HG02588 (cell line): ENCODE measurements at regions not wholly inside any gene's neighbourhood (a gene's known extent, or its start where the extent isn't known, plus 50 kb on each side); places are given as distances from the start of the nearest gene placed in this dataset.
"Not testable (repeated sequence)": the region's sequence is repeated elsewhere in the genome, so short reads cannot be mapped to it uniquely, and the experiment has no call there.

Experiments
- ATAC-seq: cut with Tn5 transposase; IDR thresholded peaks from one replicate; pipeline ENCODE4 v1.9.1; 2021; ENCODE audit warnings: mild to moderate bottlenecking, moderate library complexity; ENCODE audit not compliant: unreplicated experiment

DNA sequence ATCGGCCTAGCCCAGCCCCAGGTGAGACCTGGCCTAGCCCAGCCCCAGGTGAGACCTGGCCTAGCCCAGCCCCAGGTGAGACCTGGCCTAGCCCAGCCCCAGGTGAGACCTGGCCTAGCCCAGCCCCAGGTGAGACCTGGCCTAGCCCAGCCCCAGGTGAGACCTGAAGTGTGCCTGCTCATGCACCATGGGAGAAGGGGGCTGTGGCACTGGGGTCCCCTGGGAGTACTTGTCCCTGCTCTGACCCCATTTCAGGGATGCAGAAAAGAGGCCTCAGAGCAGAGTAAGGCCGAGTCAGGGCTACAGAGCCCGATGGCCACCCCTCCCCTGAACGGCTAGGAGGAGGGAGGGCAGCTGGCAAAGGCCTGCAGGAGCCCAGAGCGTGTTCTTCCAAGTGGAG lies 129.6 kb downstream of the CRYBB2 start:
- ATAC-seq = not testable (repeated sequence)

DNA sequence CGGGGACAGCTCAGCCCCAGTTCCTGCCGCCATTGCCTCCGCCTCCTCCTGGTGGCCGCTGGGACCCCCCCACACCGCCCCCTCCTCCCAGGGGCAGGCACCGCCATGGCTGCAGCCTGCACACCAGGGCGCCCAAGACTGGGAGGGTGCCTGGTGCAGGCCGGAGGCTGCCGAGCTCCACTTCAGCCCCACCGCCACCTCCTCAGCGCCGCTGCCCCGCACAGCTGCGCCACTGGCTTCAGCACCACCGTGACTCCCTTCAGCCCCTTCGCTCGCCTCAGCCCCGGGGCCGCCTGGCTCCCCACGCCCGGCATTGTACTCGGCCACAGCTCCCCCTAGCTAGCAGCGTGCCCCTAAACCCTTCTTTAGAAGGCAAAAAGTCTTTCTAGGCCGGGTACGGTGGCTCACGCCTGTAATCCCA lies 131.1 kb downstream of the CRYBB2 start:
- ATAC-seq = no peak

- no peak for ATAC-seq
Measured at GRCh38 chr22:25351631-25352293, 132.3 kb downstream of the CRYBB2 start.

- ATAC-seq = no peak
Measured at GRCh38 chr22:25352294-25352680, 132.8 kb downstream of the CRYBB2 start.

DNA sequence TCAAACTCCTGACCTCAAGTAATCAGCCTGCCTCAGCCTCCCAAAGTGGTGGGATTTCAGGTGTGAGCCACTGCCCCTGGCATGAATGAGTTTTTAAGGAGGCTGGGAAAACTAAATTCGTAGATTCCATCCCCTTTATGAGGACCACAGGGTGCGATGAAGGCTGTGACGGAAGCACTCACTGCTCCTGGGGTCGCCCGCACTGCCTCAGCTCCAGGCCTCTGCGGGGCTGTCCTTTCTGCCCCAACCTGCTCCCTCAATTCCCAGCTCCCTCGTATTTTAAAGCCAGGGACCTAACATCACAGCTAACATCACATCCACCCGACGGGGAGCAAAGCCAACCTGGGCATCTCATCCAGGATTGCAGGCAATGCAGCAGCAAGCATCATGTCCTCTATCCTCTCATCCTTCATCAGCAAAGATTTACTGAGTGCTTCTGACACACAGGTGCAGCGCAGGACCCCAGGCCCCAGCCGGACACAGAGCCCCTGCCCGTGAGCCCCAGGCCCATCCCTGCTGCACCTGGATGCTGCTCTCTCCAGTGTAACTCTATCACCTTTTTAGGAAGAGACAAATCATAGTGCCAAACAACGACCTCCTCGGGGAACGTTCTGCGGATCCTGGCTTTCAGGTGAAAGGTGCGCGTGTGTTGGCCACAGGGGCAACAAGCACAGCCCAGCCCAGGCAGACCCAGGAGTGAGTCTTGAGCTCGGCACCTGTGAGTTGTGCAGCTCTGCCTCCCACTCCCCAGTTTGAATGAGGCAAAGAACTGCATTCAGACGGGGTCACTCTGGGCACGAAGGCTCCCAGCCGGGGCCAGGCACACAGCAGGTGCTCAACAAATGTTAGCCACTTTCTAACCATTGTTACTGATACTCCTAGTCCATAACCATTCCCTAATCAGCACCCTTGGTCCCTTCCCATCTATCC lies 134.3 kb downstream of the CRYBB2 start:
- no peak for ATAC-seq

GRCh38 chr22:25354456-25354855 lies 135.0 kb downstream of the CRYBB2 start:
- ATAC-seq = no peak

- ATAC-seq = no peak
Measured at GRCh38 chr22:25357132-25357455, 137.7 kb downstream of the CRYBB2 start.

GRCh38 chr22:25357606-25358420 lies 138.4 kb downstream of the CRYBB2 start:
- ATAC-seq = no peak

DNA sequence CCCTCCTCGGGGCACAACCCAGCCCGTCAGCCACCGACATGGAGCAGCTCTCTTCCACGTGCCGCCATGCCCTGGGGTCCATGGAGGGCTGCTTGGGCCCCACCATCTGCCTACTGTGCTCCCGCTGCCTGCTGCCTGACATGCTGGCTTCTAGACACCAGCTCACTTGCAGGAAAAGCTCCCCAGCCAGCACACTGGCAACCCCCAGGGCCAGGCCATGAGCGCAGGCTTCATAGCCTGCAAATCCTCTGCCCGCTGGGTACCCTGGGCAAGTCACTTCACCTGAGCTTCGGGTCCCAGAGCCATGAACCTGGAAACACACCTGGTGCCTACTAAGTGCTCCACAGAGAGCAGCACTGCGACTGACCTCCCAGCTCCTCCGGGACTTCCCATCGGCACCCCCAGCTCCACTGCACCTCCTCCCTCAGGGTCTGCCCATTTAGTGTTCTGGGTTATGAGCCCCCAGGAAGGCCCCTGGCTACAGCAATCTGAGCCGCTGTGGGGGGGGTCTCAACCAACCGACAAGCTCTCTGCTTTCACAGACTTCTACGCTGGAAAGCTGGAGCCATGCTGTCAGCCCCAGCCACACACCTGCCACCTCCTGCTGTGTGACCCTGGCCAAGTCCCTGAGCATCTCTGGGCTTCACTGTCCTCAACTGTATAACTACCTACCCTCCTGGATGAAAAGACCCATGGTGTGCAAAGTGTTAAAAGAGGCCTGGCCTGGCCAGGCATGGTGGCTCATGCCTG lies 139.2 kb downstream of the CRYBB2 start:
- no peak for ATAC-seq

- no peak for ATAC-seq
Measured at GRCh38 chr22:25359601-25360261, 140.3 kb downstream of the CRYBB2 start.

- ATAC-seq = no peak
Measured at GRCh38 chr22:25360411-25360810, 141.0 kb downstream of the CRYBB2 start.

- ATAC-seq = no peak
Measured at GRCh38 chr22:25360891-25361645, 141.6 kb downstream of the CRYBB2 start.

GRCh38 chr22:25361899-25362214 lies 142.4 kb downstream of the CRYBB2 start:
- no peak for ATAC-seq

GRCh38 chr22:25362215-25362882 lies 142.9 kb downstream of the CRYBB2 start:
- no peak for ATAC-seq

DNA sequence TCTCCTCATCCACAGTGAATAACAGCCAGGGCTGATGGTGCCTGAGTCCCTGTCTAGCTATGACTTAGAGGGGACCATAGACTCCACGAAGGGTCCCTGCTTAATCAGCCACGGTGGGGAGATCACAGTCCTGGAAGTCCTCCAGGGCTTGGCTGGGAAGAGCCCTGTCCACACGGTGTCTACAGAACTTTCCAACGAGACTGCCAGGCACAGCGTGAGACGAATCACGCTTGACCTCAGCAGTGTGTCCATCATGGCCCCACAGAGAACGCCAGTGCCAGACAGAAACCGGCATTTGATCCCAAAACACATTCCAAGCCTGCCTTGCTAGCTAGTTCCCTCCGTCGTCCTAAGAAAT lies 143.4 kb downstream of the CRYBB2 start:
- no peak for ATAC-seq

DNA sequence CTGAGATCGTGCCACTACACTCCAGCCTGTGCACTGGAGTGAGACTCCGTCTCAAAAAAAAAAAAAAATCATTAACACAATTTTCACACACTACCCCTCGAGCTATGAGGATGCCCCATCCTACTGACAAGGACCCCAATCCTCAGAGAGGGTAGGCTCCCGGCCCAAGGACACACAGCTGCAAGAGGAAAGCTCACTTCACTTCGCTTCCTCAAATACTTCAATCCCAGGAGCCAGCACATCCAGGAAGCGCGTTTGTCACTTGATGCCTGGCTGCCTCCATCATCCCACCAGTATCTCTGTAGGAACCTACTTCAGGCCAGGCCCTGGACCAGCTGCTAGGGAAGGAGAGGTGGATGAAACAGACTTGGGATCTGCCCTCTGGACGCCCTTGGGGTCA lies 144.0 kb downstream of the CRYBB2 start:
- no peak for ATAC-seq

DNA sequence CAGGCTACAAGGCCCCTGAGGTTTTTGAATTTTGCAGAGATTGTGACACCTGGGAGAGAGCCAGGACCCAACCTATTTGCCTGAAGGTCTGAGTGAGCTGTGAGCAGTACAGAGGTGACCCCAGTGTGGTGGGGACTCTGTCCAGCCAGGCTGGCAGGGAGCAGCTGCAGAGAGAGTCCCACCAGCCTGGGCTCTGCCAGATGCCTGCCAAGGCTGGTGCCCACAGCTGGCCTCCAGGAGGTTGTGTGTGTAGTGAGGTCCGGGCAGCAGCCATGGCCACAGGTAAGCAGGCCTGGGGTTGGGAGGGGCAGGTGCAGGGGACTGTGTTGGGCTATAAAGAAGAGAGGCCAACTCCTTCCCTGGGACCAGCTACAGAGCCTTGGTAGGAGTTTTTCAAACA lies 144.8 kb downstream of the CRYBB2 start:
- ATAC-seq = no peak

- no peak for ATAC-seq
Measured at GRCh38 chr22:25364736-25365241, 145.3 kb downstream of the CRYBB2 start.
